PC-9 (cell line): ENCODE measurements at regions not wholly inside any gene's neighbourhood (a gene's known extent, or its start where the extent isn't known, plus 50 kb on each side); places are given as distances from the start of the nearest gene placed in this dataset.

Experiments used
- BruUV-seq: library from RNA; stranded (reverse); fragments of 400-500 nt; replicated peaks from 2 replicates; lab custom pipeline; 2021; lab: Mats Ljungman, UMichigan
- CTCF ChIA-PET: fragments of 300-600 bp; sonication (Branson Sonifier 250); formaldehyde crosslinking; loops from one replicate; lab custom pipeline; 2022; ENCODE audit warnings: antibody characterized with exemption; lab: Charles Lee
- POLR2A ChIA-PET: fragments of 300-600 bp; sonication (Branson Sonifier 250); formaldehyde crosslinking; loops from one replicate; lab custom pipeline; 2022; ENCODE audit warnings: antibody characterized with exemption; ENCODE audit not compliant: unreplicated experiment; lab: Charles Lee
- DNase-seq, 2 experiments: peaks; one replicate each; pipeline versions ENCODE4 v3.0.0 to v3.0.0-alpha.2; 2015 to 2022; ENCODE audit warnings: mixed read lengths in 1 of 2
- H2AFZ ChIP-seq: fragments of 200-600 bp; sonication (generic); 2 replicates; pipeline ENCODE4 v1.8.1; 2017; ENCODE audit warnings: antibody characterized with exemption
- H3F3A ChIP-seq: fragments of 200-600 bp; sonication (generic); 2 replicates; pipeline ENCODE4 v1.8.1; 2017; ENCODE audit warnings: antibody characterized with exemption, mild to moderate bottlenecking, low read depth; ENCODE audit not compliant: insufficient read depth
- H3K27ac ChIP-seq: fragments of 200-600 bp; sonication (generic); 2 replicates; pipeline ENCODE4 v1.6.1; 2016; ENCODE audit warnings: mixed run types
- H3K27me3 ChIP-seq: fragments of 200-600 bp; sonication (generic); 2 replicates; pipeline ENCODE4 v1.6.1; 2016; ENCODE audit warnings: low read depth, mixed run types; ENCODE audit not compliant: insufficient read depth
- H3K36me3 ChIP-seq: fragments of 200-600 bp; sonication (generic); 2 replicates; pipeline ENCODE4 v1.6.1; 2016; ENCODE audit warnings: low read depth, mixed run types
- H3K4me1 ChIP-seq: fragments of 200-600 bp; sonication (generic); replicated peaks from 2 replicates; pipeline ENCODE4 v1.6.1; 2016; ENCODE audit warnings: mixed run types; ENCODE audit not compliant: insufficient read depth
- H3K4me2 ChIP-seq: fragments of 200-600 bp; sonication (generic); 2 replicates; pipeline ENCODE4 v1.6.1; 2017; ENCODE audit warnings: mixed run types
- H3K4me3 ChIP-seq: fragments of 200-600 bp; sonication (generic); 2 replicates; pipeline ENCODE4 v1.6.1; 2016; ENCODE audit warnings: mixed run types
- H3K79me2 ChIP-seq: fragments of 200-600 bp; sonication (generic); 2 replicates; pipeline ENCODE4 v1.6.1; 2017; ENCODE audit warnings: low read depth, mixed run types
- H3K9me2 ChIP-seq: fragments of 200-600 bp; sonication (generic); 2 replicates; pipeline ENCODE4 v1.8.1; 2017; ENCODE audit warnings: mild to moderate bottlenecking; ENCODE audit not compliant: insufficient read depth
- H3K9me3 ChIP-seq: fragments of 200-600 bp; sonication (generic); 2 replicates; pipeline ENCODE4 v1.8.1; 2016; ENCODE audit warnings: low read depth; ENCODE audit not compliant: insufficient read depth
- H4K20me1 ChIP-seq: fragments of 200-600 bp; sonication (generic); 2 replicates; pipeline ENCODE4 v1.8.1; 2017; ENCODE audit not compliant: insufficient read depth
- CTCF ChIP-seq: fragments of 200-600 bp; sonication (generic); conservative IDR thresholded peaks from 2 replicates; pipeline ENCODE4 v1.6.1; 2017; ENCODE audit warnings: mixed run types, antibody characterized with exemption, mild to moderate bottlenecking, moderate library complexity
- EZH2 ChIP-seq: fragments of 200-600 bp; sonication (generic); IDR thresholded peaks from 2 replicates; pipeline ENCODE4 v1.8.0; 2017; ENCODE audit warnings: antibody characterized with exemption, low read depth
- intact Hi-C: fragments of 100-400 bp; cut with micrococcal nuclease; formaldehyde crosslinking; loops from one replicate; pipeline ENCODE4 v1.10.0; 2022; ENCODE audit not compliant: unreplicated experiment

- H3F3A ChIP-seq, result no peaks in the 10 kb centered on the region
- H2AFZ ChIP-seq, result no peak overlapping the region
- BruUV-seq, result no TSS peak
- intact Hi-C loops, result no loop called here
- CTCF ChIA-PET, result no interaction called here
- POLR2A ChIA-PET, result no interaction called here
- H3K27ac ChIP-seq, result no peak overlapping the region
- H3K36me3 ChIP-seq, result no peaks in the 10 kb centered on the region
- no peaks in the 10 kb centered on the region for H3K9me2 ChIP-seq
- no peaks in the 10 kb centered on the region for H4K20me1 ChIP-seq
- no peak overlapping the region for H3K4me2 ChIP-seq
- DNase-seq, result no peak
- H3K4me1 ChIP-seq, result no peaks in the 10 kb centered on the region
- no peaks in the 10 kb centered on the region for H3K9me3 ChIP-seq
- no peaks in the 10 kb centered on the region for H3K79me2 ChIP-seq
- no peaks in the 10 kb centered on the region for H3K27me3 ChIP-seq
- no peak overlapping the region for H3K4me3 ChIP-seq
- TF ChIP-seq EZH2, result no peak
- TF ChIP-seq CTCF, result no peak
These were observed 121.2 kb upstream of the PITRM1 start for GRCh38 chr10:3293581-3294431.

GRCh38 chr10:3292636-3293035 is 120.1 kb upstream of the PITRM1 start:
- no peak for DNase-seq
- no peaks in the 10 kb centered on the region for H3F3A ChIP-seq
- H3K36me3 ChIP-seq, result no peaks in the 10 kb centered on the region
- ChIA-PET POLR2A (no interaction called here), CTCF (no interaction called here)
- no peaks in the 10 kb centered on the region for H3K9me3 ChIP-seq
- H3K4me3 ChIP-seq, result no peak overlapping the region
- no peak overlapping the region for H2AFZ ChIP-seq
- no peak overlapping the region for H3K4me2 ChIP-seq
- no peaks in the 10 kb centered on the region for H3K27me3 ChIP-seq
- intact Hi-C loops, result no loop called here
- no TSS peak for BruUV-seq
- no peaks in the 10 kb centered on the region for H3K79me2 ChIP-seq
- TF ChIP-seq EZH2, result no peak
- TF ChIP-seq CTCF, result no peak
- no peaks in the 10 kb centered on the region for H4K20me1 ChIP-seq
- no peak overlapping the region for H3K27ac ChIP-seq
- H3K4me1 ChIP-seq, result no peaks in the 10 kb centered on the region
- no peaks in the 10 kb centered on the region for H3K9me2 ChIP-seq

GRCh38 chr10:3290550-3290949 is 118.0 kb upstream of the PITRM1 start:
- Histone ChIP-seq H3K9me3 (no peaks in the 10 kb centered on the region), H4K20me1 (no peaks in the 10 kb centered on the region), H3K9me2 (no peaks in the 10 kb centered on the region), H3K4me3 (no peak overlapping the region), H2AFZ (no peak overlapping the region), H3K27ac (no peak overlapping the region), H3F3A (no peaks in the 10 kb centered on the region), H3K79me2 (no peaks in the 10 kb centered on the region), H3K4me2 (no peak overlapping the region), H3K36me3 (no peaks in the 10 kb centered on the region), H3K4me1 (no peaks in the 10 kb centered on the region), H3K27me3 (no peaks in the 10 kb centered on the region)
- ChIA-PET CTCF (no interaction called here), POLR2A (interaction anchor here (0.7 kb wide), 1 partner anchor 492 kb away, joined by 5 read pairs; no protein-coding TSS in a partner anchor)
- intact Hi-C loops, result no loop called here
- TF ChIP-seq EZH2 (no peak), CTCF (no peak)
- no peak for DNase-seq
- BruUV-seq, result no TSS peak
